ENCODE measurements at regions not wholly inside any gene's neighbourhood (a gene's known extent, or its start where the extent isn't known, plus 50 kb on each side); places are given as distances from the start of the nearest gene placed in this dataset.

DNA sequence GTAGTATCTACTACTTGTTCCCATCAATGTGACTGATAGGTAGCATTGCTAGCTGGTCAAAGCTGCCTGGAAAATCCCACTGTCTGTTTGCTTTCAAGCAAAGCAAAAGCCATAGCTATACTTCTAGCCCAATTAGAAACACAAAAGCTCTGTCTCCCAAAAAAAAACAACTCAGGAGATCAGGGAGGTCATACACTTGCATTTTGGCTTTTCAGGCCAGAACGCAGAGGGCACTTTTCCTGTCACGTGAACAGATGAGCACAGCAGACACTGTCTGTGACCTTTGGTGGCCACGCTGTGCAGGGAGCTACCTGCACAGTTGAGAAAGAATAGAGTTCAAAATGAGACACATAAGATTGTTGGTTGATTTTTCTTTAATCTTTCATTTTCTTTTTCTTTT, 441.7 kb upstream of the PDZRN3 start:
- TF ChIP-seq, protein P1, sequence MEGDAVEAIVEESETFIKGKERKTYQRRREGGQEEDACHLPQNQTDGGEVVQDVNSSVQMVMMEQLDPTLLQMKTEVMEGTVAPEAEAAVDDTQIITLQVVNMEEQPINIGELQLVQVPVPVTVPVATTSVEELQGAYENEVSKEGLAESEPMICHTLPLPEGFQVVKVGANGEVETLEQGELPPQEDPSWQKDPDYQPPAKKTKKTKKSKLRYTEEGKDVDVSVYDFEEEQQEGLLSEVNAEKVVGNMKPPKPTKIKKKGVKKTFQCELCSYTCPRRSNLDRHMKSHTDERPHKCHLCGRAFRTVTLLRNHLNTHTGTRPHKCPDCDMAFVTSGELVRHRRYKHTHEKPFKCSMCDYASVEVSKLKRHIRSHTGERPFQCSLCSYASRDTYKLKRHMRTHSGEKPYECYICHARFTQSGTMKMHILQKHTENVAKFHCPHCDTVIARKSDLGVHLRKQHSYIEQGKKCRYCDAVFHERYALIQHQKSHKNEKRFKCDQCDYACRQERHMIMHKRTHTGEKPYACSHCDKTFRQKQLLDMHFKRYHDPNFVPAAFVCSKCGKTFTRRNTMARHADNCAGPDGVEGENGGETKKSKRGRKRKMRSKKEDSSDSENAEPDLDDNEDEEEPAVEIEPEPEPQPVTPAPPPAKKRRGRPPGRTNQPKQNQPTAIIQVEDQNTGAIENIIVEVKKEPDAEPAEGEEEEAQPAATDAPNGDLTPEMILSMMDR (conservative IDR thresholded peaks at IDR 0.05; ENCODE audit: control insufficient read depth, insufficient read depth, low read depth, low read length), result no peak
- no peak for DNase-seq (ENCODE audit: low read depth)
- no peak overlapping the region for H3K4me3 ChIP-seq (ENCODE audit: control insufficient read depth, low read depth, low read length)

GRCh38 chr3:74059923-74060600, 435.3 kb upstream of the PDZRN3 start:
- H3K4me3 ChIP-seq (ENCODE audit: control insufficient read depth, low read depth, low read length), result no peak overlapping the region
- TF ChIP-seq, protein P1 (conservative IDR thresholded peaks at IDR 0.05; ENCODE audit: control insufficient read depth, insufficient read depth, low read depth, low read length), result no peak
- DNase-seq (ENCODE audit: low read depth), result no peak

GRCh38 chr3:74059301-74059922, 434.7 kb upstream of the PDZRN3 start:
- no peak for DNase-seq (ENCODE audit: low read depth)
- H3K4me3 ChIP-seq (ENCODE audit: control insufficient read depth, low read depth, low read length), result no peak overlapping the region
- TF ChIP-seq, protein P1 (conservative IDR thresholded peaks at IDR 0.05; ENCODE audit: control insufficient read depth, insufficient read depth, low read depth, low read length), result no peak

- TF ChIP-seq, protein P1 (conservative IDR thresholded peaks at IDR 0.05; ENCODE audit: control insufficient read depth, insufficient read depth, low read depth, low read length), result no peak
- no peak overlapping the region for H3K4me3 ChIP-seq (ENCODE audit: control insufficient read depth, low read depth, low read length)
- no peak for DNase-seq (ENCODE audit: low read depth)
Measured at GRCh38 chr3:74057169-74057568, 432.4 kb upstream of the PDZRN3 start.

GRCh38 chr3:74055061-74055460, 430.3 kb upstream of the PDZRN3 start:
- no peak for DNase-seq (ENCODE audit: low read depth)
- TF ChIP-seq, protein P1 (conservative IDR thresholded peaks at IDR 0.05; ENCODE audit: control insufficient read depth, insufficient read depth, low read depth, low read length), result no peak
- H3K4me3 ChIP-seq (ENCODE audit: control insufficient read depth, low read depth, low read length), result no peak overlapping the region

DNA sequence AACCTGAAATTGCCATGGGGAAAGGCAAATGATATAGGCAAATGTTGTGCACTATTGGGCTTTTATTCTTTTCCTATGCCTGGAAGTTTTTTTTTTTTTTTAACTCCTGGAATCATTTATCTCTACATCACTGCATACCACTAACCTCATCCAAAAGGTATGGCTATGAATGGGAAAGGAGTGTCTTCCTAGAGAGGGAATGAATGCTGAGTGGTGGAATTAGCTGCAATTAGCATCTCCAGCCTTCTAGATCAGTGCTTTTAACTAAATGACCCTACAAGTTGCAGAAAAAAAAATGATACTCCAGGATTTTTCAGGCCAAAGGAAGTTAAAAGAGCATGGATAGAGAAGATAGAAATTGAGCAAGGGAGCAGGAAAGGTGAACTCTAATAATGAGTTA, 429.8 kb upstream of the PDZRN3 start:
- TF ChIP-seq, protein P1 (conservative IDR thresholded peaks at IDR 0.05; ENCODE audit: control insufficient read depth, insufficient read depth, low read depth, low read length), result no peak
- DNase-seq (ENCODE audit: low read depth), result no peak
- no peak overlapping the region for H3K4me3 ChIP-seq (ENCODE audit: control insufficient read depth, low read depth, low read length)
